HL-60 (cell line): ENCODE measurements at regions not wholly inside any gene's neighbourhood (a gene's known extent, or its start where the extent isn't known, plus 50 kb on each side); places are given as distances from the start of the nearest gene placed in this dataset.

Experiments
- GABPA ChIP-seq: IDR thresholded peaks from 2 replicates; pipeline ENCODE4 v1.6.1; 2012; ENCODE audit warnings: low read depth
- POLR2AphosphoS5 ChIP-seq: IDR thresholded peaks from 2 replicates; pipeline ENCODE4 v1.6.1; 2012; ENCODE audit warnings: low read depth
- SPI1 ChIP-seq: IDR thresholded peaks from 2 replicates; pipeline ENCODE4 v1.6.1; 2012; ENCODE audit warnings: low read depth, mild to moderate bottlenecking, borderline replicate concordance
- TF ChIP-seq, protein P1 (sequence below): IDR thresholded peaks from one replicate; pipeline ENCODE4 v1.5.1; 2011; ENCODE audit warnings: low read length, control low read depth, inconsistent platforms; ENCODE audit not compliant: insufficient read depth
- TF ChIP-seq, protein P2 (sequence below): IDR thresholded peaks from 2 replicates; pipeline ENCODE4 v1.6.1; 2012; ENCODE audit warnings: low read depth; ENCODE audit not compliant: insufficient replicate concordance

DNA sequence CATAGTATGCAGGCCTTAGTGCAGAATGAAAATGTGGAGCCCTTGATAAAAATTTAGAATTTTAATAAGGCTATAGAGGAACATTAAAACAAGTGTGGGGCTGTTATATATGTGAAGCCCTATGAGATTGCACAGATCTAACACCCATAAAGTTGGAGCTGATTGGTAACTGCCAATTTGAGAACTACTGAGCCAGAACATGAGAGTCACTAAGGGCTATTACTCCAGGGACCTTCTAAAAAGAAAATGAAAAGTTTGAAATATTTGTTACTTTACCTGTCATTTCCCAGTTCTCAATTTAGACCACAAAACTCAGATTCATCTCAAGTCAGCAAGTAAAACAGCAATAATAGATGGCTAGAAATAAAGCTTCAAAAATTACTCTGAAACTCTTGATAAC, 898.6 kb downstream of the TLE1 start:
- TF ChIP-seq, protein P1, sequence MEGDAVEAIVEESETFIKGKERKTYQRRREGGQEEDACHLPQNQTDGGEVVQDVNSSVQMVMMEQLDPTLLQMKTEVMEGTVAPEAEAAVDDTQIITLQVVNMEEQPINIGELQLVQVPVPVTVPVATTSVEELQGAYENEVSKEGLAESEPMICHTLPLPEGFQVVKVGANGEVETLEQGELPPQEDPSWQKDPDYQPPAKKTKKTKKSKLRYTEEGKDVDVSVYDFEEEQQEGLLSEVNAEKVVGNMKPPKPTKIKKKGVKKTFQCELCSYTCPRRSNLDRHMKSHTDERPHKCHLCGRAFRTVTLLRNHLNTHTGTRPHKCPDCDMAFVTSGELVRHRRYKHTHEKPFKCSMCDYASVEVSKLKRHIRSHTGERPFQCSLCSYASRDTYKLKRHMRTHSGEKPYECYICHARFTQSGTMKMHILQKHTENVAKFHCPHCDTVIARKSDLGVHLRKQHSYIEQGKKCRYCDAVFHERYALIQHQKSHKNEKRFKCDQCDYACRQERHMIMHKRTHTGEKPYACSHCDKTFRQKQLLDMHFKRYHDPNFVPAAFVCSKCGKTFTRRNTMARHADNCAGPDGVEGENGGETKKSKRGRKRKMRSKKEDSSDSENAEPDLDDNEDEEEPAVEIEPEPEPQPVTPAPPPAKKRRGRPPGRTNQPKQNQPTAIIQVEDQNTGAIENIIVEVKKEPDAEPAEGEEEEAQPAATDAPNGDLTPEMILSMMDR = no peak
- TF ChIP-seq GABPA (no peak), POLR2AphosphoS5 (no peak), SPI1 (no peak)
- TF ChIP-seq, protein P2, sequence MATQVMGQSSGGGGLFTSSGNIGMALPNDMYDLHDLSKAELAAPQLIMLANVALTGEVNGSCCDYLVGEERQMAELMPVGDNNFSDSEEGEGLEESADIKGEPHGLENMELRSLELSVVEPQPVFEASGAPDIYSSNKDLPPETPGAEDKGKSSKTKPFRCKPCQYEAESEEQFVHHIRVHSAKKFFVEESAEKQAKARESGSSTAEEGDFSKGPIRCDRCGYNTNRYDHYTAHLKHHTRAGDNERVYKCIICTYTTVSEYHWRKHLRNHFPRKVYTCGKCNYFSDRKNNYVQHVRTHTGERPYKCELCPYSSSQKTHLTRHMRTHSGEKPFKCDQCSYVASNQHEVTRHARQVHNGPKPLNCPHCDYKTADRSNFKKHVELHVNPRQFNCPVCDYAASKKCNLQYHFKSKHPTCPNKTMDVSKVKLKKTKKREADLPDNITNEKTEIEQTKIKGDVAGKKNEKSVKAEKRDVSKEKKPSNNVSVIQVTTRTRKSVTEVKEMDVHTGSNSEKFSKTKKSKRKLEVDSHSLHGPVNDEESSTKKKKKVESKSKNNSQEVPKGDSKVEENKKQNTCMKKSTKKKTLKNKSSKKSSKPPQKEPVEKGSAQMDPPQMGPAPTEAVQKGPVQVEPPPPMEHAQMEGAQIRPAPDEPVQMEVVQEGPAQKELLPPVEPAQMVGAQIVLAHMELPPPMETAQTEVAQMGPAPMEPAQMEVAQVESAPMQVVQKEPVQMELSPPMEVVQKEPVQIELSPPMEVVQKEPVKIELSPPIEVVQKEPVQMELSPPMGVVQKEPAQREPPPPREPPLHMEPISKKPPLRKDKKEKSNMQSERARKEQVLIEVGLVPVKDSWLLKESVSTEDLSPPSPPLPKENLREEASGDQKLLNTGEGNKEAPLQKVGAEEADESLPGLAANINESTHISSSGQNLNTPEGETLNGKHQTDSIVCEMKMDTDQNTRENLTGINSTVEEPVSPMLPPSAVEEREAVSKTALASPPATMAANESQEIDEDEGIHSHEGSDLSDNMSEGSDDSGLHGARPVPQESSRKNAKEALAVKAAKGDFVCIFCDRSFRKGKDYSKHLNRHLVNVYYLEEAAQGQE = no peak
